NCI-H2171 treated with DMSO at 0.1 percent for 48 hours (cell line): ENCODE measurements at regions not wholly inside any gene's neighbourhood (a gene's known extent, or its start where the extent isn't known, plus 50 kb on each side); places are given as distances from the start of the nearest gene placed in this dataset.

Source experiments
- DNase-seq: peaks from one replicate; lab custom pipeline; 2025; lab: John Stamatoyannopoulos, UW

DNA sequence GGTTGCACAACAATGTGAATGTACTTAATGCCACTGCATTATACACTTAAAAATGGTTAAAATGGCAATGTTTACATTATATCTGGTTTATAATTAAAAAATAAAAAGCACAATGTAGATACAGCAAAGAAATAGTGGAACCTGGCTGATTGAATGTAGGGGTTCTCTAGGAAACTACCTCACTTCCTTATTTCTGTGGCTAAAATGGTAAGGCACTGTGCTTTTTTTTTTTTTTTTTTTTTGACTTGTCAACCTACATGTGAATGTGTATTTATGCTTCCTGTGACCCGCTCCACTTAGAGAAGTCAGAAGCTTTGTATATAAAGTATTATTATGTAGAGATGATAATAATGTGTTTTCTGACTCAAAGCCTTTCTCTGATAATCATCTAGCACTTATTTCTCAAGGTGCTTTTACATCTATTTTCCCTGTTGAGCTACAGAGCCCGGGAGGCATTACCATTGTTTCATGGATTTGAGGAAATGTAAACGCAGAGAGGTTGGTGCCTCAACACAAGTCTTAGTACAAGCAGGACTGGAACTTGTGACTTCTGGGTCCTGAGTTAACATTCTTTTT, 55.0 kb downstream of the SOX4 start:
- no peak for DNase-seq

DNA sequence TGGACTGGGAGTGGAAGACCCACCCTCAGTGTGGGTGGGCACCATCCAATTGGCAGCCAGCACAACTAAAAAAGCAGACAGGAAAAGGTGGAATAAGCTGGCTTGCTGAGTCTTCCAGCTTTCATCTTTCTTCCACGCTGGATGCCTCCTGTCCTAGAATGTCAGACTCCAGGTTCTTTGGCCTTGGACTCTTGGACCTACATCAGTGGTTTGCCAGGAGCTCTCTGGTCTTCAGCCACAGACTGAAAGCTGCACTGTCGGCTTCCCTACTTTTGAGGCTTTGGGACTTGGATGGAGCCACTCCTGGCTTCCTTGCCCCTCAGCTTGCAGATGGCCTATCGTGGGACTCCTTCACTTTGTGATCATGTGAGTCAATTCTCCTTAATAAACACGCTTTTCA, 59.8 kb downstream of the SOX4 start:
- DNase-seq, result no peak

DNA sequence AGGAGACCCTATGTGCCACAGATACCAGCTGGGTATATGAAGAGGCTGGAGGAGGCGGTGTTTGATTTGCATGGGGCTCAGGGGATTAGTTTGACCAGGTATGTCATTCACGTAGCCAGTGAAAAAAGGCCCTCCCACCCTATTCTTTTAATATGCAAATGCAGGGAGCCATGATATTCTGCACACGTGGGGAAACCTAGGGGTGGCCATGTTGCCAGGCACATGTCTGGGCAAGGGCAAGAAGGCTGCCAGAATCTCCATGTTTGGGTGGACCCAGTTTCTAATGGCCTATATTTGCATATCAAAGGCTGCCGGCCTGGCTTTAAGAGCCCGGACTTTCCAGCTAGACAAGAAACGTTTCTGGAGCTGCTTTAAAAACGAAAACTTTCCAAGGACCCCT, 60.4 kb downstream of the SOX4 start:
- no peak for DNase-seq

DNA sequence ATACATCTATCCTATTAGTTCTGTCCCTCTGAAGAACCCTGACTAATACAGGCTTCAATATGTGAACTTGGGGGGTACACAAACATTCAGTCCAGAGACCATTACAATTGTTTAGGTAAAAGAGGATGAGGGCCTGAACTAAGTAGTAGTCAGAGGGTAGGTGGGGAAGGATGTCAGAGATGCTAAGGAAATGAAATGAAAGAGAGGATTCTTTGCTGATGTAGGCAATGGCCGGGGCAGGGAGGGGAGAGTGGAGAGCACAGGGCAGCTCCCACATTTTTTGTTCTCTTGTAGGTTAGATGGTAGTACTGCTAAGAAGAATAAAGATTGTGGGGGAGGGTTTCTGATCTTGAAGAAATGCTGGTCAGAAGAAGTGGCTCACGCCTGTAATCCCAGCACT, 60.8 kb downstream of the SOX4 start:
- no peak for DNase-seq

DNA sequence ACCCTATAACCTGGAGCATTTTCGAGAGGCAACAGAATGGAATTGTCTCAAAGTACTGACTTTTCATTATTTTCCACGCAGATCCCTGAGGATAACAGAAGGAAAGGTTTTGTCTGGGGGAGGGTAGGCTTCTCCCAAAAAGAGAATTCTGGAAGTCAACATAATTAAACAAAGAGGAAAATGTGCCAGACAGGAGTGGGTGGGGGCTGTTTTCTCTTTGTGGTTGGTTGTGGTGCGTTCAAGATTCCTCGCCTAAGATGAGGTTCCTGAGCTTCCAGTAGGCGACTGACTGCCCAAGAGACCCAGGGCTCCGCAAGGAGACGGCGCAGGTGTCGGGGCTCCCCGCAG, 70.4 kb downstream of the SOX4 start:
- no peak for DNase-seq

DNA sequence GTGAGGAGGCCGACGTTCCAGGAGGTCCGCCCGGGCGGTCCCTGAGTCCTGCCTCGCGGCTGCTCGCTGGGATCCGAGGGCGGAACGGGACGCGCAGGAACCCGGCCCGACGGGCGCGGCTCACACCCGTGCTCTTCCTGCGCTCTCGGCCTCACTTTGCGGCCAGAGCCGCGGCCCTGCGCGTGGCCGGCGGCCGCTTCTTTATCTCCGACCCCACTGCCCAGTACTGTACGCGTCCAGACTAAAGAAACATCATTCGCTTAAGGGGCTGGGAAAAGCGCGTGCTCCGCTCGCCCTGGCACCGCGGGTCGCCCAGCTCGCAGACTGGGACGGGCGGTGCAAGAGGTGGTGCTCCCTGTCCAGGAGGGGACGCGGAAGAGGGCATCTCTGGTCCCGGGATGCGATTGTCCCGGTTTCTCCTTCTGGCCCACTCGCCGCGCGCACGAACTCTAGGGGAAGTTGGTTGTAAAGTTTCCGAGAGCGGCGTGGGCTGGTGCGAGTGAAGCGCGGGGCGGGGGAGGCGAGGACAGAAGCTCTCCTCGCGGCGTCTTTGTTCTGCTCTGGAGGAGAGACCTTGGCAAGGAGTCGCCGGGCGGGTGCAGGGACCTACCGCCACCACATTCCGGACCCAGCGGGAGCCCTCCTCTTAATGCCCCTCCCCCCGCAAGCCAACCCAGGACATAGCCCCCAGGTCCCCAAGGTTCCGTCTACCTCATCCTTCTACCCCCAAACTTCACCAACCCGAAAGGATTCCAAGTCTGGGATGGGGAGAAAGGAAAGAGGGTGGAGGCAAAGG, 71.0 kb downstream of the SOX4 start:
- DNase-seq, result peak; percentile 27

DNA sequence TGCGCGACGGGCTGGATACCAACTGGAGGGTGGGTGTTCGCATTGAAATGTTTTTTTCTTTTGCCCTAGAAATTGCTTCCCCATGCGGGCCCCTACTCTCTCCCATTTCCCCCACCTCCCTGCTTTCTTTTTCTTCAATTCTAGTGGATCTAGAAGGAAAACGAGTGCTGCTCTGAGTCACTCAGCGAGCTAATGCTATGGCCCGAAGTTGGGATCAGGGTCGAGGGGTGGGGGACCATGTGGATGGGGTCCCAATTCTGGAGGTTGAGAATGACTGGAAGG, 71.5 kb downstream of the SOX4 start:
- DNase-seq, result no peak

DNA sequence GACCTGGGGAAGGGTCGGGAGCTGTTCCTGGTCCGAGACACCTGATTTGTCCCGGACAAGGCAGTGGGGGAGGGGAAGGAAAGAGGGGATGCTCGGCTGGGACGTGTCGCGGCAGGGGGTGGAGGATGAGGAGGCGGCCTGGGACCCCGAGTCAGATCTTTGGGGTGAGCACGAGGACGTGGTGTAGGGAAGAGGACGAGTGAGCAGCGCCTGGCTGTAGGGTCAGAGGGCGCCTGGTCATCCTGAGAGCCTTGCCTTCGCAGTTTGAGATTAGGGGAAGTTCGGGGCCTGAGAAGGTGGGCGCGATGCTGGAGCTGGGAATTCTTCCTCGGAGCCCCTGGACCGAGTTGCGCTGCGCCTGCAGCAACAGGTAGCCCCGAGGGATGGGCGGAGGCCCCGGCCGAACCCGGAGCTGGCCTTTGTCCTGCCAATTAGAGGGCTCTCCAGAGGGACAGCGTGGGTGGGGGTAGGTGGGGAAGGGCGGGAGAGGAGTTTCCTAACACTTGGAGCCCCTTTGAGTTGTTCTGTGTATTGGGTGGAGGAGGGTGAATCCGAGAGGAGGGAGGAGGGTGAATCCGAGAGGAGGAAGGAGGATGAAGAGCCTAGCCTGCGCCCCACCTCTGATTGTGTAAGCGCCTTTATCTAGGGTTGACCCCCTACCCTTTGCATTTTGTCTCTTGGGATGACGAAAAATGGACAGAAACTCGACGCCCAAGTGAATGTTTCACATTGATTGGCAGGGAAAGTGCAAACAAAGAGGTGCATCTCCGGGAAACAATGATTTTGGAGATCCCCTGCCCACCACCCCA, 72.0 kb downstream of the SOX4 start:
- DNase-seq, result no peak

DNA sequence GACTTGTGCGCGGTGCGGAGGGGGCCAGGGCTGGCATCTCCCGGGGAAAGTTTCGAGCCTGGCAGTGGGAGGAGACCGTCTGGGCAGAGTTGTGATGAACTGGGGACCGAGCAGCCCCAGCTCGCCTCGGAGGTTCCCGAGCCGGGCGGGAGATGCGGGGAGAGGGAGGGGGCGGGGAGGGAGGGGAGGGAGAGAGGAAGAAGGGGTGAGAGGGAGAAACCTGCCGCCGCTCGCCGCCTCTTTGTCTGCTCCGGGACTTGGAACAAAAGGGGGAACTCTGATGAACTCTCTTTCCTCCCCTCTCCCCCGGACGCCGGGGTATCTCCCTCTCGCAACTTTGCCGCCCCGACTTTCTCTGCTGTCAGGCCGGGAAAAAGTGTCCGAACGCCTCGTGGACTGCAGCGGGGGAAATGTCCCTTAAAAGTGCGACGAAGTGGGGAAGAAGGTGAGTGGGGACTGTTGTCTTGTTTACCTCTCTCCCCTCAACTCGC, 72.7 kb downstream of the SOX4 start:
- DNase-seq, result peak; percentile 23

DNA sequence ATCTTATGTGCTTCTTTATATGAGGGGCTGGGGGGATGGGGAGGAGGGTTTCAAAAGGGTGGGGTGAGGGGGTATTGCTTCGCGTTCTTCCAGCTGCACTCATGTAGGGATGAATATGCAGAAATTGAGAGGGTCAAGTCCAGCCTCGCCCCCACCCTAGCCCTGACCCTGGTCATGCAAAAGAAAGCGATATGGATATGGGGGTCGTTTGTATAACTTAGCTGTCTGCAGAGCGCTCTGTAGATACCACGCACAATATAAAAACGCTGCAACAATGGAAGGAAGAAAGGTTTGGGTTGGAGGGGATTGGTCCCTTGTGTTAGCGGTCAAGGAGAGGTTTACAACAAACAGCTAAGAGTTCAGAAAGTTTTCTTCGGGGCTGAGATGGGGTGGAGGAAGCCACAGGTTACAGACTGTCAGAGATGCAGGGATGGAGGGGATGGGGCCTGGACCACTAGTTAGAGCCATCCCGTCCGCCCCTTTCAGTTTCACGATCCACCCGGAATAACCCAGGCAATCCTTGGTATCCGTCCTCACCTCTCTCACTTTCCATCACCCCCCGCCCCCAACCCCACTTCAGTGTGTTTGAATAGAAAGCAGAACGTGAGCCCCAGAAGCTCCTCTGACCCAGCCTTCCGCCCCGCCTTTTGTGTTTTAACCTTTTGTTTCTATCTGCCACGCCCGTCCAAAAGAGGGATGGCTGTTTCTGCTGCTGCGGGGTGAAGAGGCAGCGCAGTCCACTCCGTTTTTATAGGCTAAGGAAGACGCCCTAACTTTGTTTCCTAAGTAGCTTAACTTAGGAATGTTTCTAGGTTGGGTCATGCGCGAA, 73.5 kb downstream of the SOX4 start:
- DNase-seq, result no peak

DNA sequence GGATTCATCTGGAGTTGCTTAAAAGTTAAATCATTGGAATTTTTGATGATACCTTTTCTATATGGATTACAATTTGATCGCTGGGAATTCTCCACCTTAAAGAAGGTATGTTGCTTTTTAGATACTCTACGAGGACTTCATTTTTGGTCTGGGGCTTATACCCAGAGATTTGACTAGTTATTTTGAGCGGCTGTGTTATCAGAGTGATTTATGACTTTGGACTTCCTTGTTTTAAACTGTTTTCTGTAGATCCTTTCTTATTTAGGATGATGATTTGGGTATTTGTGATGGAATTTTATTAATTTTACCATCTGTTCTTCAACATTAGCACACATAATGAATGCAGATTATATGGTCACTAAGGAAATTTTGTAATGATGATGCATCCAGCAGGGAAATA, 75.2 kb downstream of the SOX4 start:
- no peak for DNase-seq

DNA sequence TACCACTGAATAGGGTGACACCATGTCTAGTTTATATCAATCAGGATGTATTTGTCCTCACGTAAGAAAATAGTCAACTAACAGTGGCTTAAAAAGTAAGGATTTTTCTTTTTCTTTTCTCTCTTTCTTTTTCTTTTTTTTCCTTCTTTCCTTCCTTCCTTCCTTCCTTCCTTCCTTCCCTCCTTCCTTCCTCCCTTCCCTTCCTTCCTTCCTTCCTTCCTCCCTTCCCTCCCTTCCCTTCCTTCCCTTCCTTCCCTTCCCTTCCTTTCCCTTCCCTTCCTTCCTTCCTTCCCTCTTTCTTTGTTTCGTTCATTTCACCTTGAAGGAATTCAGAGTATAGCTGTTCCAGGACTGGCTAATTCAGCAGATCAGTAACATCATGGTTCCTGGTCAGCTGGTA, 83.2 kb downstream of the SOX4 start:
- no peak for DNase-seq

DNA sequence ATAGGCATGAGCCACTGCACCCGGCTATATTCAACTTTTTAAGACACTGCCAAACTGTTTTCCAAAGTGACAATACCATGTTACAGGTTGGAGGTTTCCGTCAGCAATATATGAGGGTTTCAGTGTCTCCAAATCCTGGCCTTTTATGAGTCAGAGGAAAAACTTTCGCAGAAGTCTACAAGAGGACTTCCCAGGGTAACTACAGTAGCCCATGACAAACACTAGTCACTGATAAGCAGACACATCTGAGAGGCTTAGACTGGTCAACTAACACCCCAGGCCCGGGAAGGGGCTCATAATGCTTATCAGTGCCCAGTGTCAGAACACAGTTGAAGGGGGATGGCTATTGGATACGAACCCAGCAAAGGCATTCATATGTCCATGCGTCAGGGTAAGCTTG, 85.4 kb downstream of the SOX4 start:
- no peak for DNase-seq

DNA sequence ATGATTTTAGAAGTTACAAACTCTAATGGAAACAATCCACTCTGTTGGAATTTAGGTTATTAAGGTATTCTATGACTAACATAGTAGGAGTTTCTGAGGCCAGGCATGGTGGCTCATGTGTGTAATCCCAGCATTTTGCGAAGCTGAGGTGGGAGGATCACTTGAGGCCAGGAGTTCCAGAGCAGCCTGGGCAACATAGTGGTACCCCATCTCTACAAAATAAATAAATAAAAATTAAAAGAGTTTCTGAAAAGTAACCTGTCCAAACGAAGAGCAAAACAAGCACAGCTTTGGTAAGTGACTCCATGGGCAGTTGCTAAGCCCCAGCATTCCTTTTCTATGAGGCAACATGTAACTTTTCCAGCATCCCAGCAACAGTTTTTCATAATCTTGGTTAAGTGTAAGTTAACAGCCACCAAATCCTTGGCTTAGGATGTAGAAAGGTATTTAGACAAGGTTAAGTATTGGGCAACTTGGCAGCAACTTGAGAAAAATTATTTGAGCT, 86.3 kb downstream of the SOX4 start:
- no peak for DNase-seq

DNA sequence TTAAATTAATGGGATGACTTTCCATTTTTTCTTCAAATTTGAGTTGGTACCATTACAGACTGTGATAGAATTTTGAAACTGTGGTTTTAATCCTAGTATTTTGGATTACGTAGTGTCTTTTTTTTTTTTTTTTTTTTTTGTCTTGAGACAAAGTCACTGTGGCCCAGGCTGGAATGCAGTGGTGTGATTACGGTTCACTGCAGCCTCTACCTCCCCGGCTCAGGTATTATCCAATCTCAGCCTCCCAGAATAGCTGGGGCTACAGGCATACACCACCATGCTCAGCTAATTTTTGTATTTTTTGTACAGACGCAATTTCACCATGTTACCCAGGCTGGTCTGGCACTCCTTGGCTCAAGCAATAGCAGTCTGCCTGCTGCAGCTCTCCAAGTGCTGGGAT, 87.1 kb downstream of the SOX4 start:
- DNase-seq, result no peak

DNA sequence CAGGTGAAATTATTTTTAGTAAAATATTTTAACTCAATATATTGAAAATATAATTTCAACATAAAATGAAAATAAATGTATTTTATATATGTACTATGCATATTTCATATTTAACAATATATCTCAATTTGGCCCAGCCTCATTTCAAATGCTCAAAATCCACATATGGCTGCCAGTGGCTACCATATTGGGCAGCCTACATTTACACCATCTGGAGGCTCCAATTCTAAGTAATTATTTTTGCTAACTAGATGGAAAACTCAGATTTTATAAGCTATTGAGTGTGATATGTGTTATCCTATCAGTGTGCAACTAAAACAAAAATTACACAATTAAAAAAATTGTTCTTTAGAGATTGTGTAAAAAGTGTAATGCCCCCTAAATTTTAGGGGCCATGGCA, 96.9 kb downstream of the SOX4 start:
- no peak for DNase-seq

DNA sequence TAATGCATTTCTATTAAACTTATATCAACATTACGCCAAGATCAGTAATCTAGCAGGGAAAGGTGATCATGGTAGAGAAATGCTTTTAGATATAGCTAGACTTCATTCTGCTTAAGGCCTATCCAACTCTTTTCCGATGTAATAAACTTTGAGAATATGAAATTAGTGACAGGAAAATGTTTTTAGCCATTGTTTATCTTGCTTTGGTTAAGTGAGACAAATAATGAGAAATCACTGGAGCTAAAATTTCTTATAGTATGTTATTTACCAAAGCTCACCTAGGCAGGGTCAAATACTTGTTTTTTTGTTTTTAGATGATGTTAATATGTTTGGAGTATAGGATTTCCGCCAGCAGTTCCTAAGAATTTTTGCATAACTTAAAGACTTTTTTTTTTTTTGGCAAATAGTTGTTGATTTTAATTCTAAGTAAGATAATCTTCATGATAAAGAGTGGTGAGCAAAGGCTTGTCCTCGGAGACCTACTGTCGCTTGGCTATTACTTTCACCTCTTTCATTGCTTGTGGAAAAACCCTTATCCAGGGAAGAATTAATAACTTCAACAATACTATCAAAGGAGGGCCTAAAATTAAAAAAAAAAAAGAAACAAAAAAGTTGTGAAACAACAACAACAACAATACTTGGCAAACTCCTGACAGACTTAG, 98.3 kb downstream of the SOX4 start:
- DNase-seq, result no peak

DNA sequence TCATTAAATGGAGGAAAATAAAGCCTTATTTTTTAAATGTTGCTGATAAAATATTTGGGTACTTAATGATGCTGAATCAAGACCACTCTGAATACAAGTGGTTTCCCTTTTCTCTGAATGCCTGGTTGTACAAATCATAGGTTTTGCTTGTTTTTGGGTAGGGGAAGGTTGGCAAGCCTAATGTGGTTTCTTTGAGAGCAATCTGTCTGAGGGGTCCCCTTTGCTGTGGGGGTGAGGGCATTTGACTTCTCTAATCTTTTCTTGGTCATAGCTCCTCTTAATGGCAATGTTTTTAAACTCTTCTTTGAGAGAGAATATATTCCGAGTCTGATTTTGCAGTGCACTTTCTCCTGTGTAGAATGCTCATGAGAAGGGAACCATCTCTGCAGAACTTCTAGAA, 99.2 kb downstream of the SOX4 start:
- no peak for DNase-seq

DNA sequence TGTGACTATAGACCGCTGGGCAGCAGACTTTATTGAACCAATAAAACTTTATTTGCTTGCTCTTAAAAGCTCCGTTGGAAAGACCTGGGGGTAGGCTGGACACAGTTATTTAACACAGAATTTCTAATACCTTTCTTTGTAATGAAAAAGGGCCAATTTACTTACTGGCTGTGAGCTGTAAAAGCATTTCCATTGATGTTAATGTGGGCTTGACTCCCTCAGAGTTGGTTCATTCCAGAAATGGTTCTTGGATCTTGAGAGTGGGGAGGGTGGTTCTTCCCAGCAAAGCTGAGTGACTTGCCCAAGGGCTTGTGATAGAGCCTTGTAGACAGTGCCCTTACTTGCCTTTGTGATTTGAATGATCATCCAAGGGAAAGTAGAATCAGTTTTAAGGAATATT, 100.6 kb downstream of the SOX4 start:
- no peak for DNase-seq

DNA sequence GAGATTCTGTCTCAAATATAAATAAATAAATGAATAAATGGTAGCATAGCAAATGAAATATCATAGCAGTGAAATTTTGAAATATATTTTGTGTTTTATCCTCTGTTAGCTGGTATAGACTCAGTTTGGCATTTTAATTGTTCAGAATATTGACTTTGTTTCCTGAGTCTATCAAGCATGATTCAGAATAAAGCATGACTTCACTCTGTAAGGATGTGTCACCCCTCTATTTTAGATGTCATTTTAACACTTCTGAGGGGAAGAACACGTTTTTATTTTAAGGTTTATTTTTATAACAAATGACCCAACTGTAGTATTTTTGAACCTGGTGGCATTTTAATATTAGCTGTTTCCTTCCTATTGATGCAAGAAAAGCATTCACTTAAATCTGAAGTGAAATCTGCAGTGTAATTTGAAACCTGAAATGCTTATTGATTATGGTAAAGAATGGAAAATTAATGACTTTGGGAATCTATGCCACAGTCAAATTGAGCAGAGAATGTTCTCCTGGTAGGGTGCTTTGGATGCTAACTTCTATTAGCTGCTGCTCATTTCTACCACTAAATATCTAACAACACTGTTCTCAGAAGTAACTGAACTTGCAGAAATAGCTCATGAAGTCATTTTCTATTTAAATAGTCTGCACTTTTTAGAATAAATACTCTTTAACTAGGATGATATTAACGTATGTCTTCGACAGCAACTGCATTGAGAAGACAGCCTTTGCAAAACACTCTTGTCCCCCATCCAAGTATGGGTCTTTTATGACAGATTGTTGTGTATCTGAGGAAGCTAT, 114.2 kb downstream of the SOX4 start:
- DNase-seq, result no peak

DNA sequence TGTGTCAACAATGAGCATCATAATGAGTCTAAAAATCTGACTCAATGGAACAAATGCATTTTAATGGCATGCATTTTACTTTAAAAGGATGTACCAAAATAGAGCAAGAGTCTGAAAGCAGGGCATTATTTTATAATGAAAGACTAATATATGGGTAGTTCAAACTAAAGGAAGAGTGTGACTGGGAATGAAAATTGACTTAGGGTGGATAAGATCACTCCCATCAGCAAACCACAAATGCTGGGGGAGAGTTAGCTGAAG, 114.7 kb downstream of the SOX4 start:
- DNase-seq, result no peak
